Glutamatergic neuron (in vitro differentiated cells): ENCODE measurements at regions not wholly inside any gene's neighbourhood (a gene's known extent, or its start where the extent isn't known, plus 50 kb on each side); places are given as distances from the start of the nearest gene placed in this dataset.
"Not testable (repeated sequence)": the region's sequence is repeated elsewhere in the genome, so short reads cannot be mapped to it uniquely, and the experiment has no call there.

ENCODE experiments used
- DNase-seq: peaks from one replicate; pipeline ENCODE4 v3.0.0; 2022
- H3K27ac Mint-ChIP-seq: one replicate; pipeline ENCODE4 v1.8.0; 2020; ENCODE audit warnings: mild to moderate bottlenecking, mixed read lengths, inconsistent platforms; ENCODE audit not compliant: unreplicated experiment
- H3K27me3 Mint-ChIP-seq: one replicate; pipeline ENCODE4 v1.8.0; 2020; ENCODE audit warnings: mild to moderate bottlenecking, moderate library complexity, mixed read lengths, inconsistent platforms; ENCODE audit not compliant: unreplicated experiment
- H3K36me3 Mint-ChIP-seq: one replicate; pipeline ENCODE4 v1.8.0; 2020; ENCODE audit warnings: mild to moderate bottlenecking, mixed read lengths, inconsistent platforms; ENCODE audit not compliant: unreplicated experiment
- H3K4me1 Mint-ChIP-seq: one replicate; pipeline ENCODE4 v1.8.0; 2020; ENCODE audit warnings: mild to moderate bottlenecking, low read depth, mixed read lengths, inconsistent platforms; ENCODE audit not compliant: unreplicated experiment
- H3K4me3 Mint-ChIP-seq: one replicate; pipeline ENCODE4 v1.8.0; 2020; ENCODE audit warnings: mild to moderate bottlenecking, mixed read lengths, inconsistent platforms; ENCODE audit not compliant: unreplicated experiment
- H3K9me3 Mint-ChIP-seq: one replicate; pipeline ENCODE4 v1.8.0; 2020; ENCODE audit warnings: mild to moderate bottlenecking, moderate library complexity, mixed read lengths, inconsistent platforms; ENCODE audit not compliant: unreplicated experiment
- TF ChIP-seq, protein P1 (sequence below): fragments of 200-600 bp; sonication (generic); IDR thresholded peaks from one replicate; pipeline ENCODE4 v1.5.0; 2021; ENCODE audit not compliant: partially characterized antibody, unreplicated experiment

DNA sequence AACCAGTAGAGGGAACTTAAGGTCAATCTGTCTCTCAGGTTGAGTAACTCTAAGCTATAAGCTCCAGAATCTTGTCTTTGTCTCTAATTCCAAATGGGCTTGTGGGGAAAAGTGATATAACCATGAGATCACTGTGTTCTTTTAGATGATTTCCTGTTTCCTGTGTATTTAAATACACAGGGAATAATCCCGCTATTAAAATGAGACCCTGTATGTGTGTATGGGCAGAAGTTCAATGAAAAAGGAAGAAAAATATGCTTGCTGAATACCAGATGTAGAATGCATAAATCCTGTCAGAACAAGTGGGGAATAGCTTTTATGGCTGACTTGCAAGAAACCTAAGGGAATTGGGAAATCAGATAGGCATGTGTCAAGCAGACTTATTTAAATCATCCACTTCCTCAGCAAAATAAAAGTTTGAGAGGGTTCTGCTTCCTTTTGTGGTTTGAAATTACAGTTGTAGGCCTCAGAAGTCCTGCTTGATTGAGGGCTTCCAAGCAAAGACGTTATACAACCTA is 164.7 kb upstream of the PDE7B start:
- Mint-ChIP-seq H3K9me3 (no peaks in the 10 kb centered on the region), H3K27ac (no peak overlapping the region), H3K36me3 (no peaks in the 10 kb centered on the region), H3K4me1 (no peaks in the 10 kb centered on the region), H3K4me3 (no peak overlapping the region), H3K27me3 (no peaks in the 10 kb centered on the region)
- TF ChIP-seq, protein P1, sequence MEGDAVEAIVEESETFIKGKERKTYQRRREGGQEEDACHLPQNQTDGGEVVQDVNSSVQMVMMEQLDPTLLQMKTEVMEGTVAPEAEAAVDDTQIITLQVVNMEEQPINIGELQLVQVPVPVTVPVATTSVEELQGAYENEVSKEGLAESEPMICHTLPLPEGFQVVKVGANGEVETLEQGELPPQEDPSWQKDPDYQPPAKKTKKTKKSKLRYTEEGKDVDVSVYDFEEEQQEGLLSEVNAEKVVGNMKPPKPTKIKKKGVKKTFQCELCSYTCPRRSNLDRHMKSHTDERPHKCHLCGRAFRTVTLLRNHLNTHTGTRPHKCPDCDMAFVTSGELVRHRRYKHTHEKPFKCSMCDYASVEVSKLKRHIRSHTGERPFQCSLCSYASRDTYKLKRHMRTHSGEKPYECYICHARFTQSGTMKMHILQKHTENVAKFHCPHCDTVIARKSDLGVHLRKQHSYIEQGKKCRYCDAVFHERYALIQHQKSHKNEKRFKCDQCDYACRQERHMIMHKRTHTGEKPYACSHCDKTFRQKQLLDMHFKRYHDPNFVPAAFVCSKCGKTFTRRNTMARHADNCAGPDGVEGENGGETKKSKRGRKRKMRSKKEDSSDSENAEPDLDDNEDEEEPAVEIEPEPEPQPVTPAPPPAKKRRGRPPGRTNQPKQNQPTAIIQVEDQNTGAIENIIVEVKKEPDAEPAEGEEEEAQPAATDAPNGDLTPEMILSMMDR = no peak
- no peak for DNase-seq

DNA sequence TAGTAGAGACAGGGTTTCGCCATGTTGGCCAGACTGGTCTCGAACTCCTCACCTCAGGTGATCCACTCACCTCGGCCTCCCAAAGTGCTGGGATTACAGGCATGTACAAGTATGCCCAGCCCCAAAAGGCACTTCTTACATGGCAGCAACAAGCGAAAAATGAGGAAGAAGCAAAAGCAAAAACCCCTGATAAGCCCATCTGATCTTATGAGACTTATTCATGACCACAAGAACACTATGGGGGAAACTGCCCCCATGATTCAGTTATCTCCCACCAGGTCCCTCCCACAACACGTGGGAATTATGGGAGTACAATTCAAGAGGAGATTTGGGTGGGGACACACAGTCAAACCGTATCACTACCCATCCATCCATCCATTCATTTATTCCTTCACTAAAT is 163.0 kb upstream of the PDE7B start:
- H3K27ac Mint-ChIP-seq, H3K27me3 Mint-ChIP-seq, H3K4me1 Mint-ChIP-seq, H3K4me3 Mint-ChIP-seq, H3K9me3 Mint-ChIP-seq, DNase-seq, H3K36me3 Mint-ChIP-seq: not testable (repeated sequence)

DNA sequence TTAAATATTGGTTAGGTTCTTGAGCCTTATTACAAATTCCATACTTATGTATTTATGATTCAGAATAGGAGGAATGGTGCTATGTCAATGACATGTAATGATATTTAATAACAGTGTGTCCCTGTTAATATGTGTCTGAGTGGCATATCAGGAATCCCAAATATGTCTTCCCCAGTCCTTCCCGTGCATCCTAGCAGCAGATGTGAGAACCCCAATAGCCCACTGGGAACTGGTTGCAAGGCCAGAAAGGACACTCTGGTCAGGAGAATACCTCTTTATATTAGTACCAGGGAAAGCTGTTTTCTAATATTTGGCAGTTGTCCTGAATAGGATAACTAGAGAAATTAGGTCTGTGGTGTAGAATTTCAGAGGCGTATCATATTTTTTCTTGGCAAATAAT is 159.1 kb upstream of the PDE7B start:
- TF ChIP-seq, protein P1 = no peak
- no peak overlapping the region for H3K4me3 Mint-ChIP-seq
- no peaks in the 10 kb centered on the region for H3K9me3 Mint-ChIP-seq
- no peak for DNase-seq
- no peaks in the 10 kb centered on the region for H3K27me3 Mint-ChIP-seq
- H3K36me3 Mint-ChIP-seq = no peaks in the 10 kb centered on the region
- H3K27ac Mint-ChIP-seq = no peak overlapping the region
- no peaks in the 10 kb centered on the region for H3K4me1 Mint-ChIP-seq

GRCh38 chr6:135693811-135694370 is 157.6 kb upstream of the PDE7B start:
- TF ChIP-seq, protein P1 = no peak
- H3K27ac Mint-ChIP-seq = no peak overlapping the region
- no peaks in the 10 kb centered on the region for H3K36me3 Mint-ChIP-seq
- no peak overlapping the region for H3K4me3 Mint-ChIP-seq
- H3K9me3 Mint-ChIP-seq = no peaks in the 10 kb centered on the region
- no peak for DNase-seq
- H3K27me3 Mint-ChIP-seq = no peaks in the 10 kb centered on the region
- no peaks in the 10 kb centered on the region for H3K4me1 Mint-ChIP-seq

- H3K27ac Mint-ChIP-seq = no peak overlapping the region
- H3K4me3 Mint-ChIP-seq = no peak overlapping the region
- H3K4me1 Mint-ChIP-seq = peaks cover 3% of the 10 kb centered on the region
- no peaks in the 10 kb centered on the region for H3K9me3 Mint-ChIP-seq
- no peaks in the 10 kb centered on the region for H3K36me3 Mint-ChIP-seq
- TF ChIP-seq, protein P1 = no peak
- DNase-seq = no peak
- peaks cover 3% of the 10 kb centered on the region for H3K27me3 Mint-ChIP-seq
Measured at GRCh38 chr6:135699705-135700104, 151.8 kb upstream of the PDE7B start.

GRCh38 chr6:135701426-135701825 is 150.1 kb upstream of the PDE7B start:
- Mint-ChIP-seq H3K4me1 (peaks cover 3% of the 10 kb centered on the region), H3K27me3 (peaks cover 3% of the 10 kb centered on the region), H3K4me3 (no peak overlapping the region), H3K36me3 (no peaks in the 10 kb centered on the region), H3K27ac (peak overlapping the region; percentile 0), H3K9me3 (no peaks in the 10 kb centered on the region)
- TF ChIP-seq, protein P1 = no peak
- no peak for DNase-seq
